Astrocyte (in vitro differentiated cells and primary cell): ENCODE measurements at regions not wholly inside any gene's neighbourhood (a gene's known extent, or its start where the extent isn't known, plus 50 kb on each side); places are given as distances from the start of the nearest gene placed in this dataset.

ENCODE experiments used
- DNase-seq: peaks from one replicate; pipeline ENCODE4 v3.0.0-alpha.2; 2010; ENCODE audit warnings: low read depth
- FAIRE-seq: peaks from 2 replicates; lab custom pipeline; 2011; peaks lifted over from hg19 to GRCh38; lab: Jason Lieb, UNC
- H2AFZ ChIP-seq: 2 replicates; pipeline ENCODE4 v1.6.0; 2012; ENCODE audit warnings: low read depth, low read length, inconsistent platforms
- H3K27ac ChIP-seq: 2 replicates; pipeline ENCODE4 v1.5.1; 2011; ENCODE audit warnings: low read depth, low read length, inconsistent platforms
- H3K27me3 ChIP-seq: 2 replicates; pipeline ENCODE4 v1.6.0; 2011; ENCODE audit warnings: low read length, inconsistent platforms; ENCODE audit not compliant: insufficient read depth
- H3K36me3 ChIP-seq: 2 replicates; pipeline ENCODE4 v1.5.1; 2011; ENCODE audit warnings: low read length, inconsistent platforms; ENCODE audit not compliant: insufficient read depth
- H3K4me1 ChIP-seq: 2 replicates; pipeline ENCODE4 v1.5.1; 2011; ENCODE audit warnings: low read length, inconsistent platforms; ENCODE audit not compliant: insufficient read depth
- H3K4me2 ChIP-seq: 2 replicates; pipeline ENCODE4 v1.6.0; 2012; ENCODE audit warnings: low read length, inconsistent platforms
- H3K4me3 ChIP-seq: 2 replicates; pipeline ENCODE4 v1.5.1; 2011; ENCODE audit warnings: low read depth, mild to moderate bottlenecking, low read length, inconsistent platforms; ENCODE audit not compliant: insufficient read depth
- H3K79me2 ChIP-seq: 2 replicates; pipeline ENCODE4 v1.6.0; 2012; ENCODE audit warnings: mild to moderate bottlenecking, low read length, inconsistent platforms; ENCODE audit not compliant: insufficient read depth
- H3K9ac ChIP-seq: 2 replicates; pipeline ENCODE4 v1.6.0; 2012; ENCODE audit warnings: mild to moderate bottlenecking, low read length, inconsistent platforms
- H3K9me3 ChIP-seq: 2 replicates; pipeline ENCODE4 v1.5.1; 2012; ENCODE audit warnings: low read depth, mild to moderate bottlenecking, low read length, inconsistent platforms; ENCODE audit not compliant: insufficient read depth
- H4K20me1 ChIP-seq: 2 replicates; pipeline ENCODE4 v1.6.0; 2012; ENCODE audit warnings: low read length, inconsistent platforms; ENCODE audit not compliant: insufficient read depth
- H3K27ac Mint-ChIP-seq: one replicate; pipeline ENCODE4 v1.8.0; 2021; ENCODE audit warnings: mild to moderate bottlenecking, mixed read lengths; ENCODE audit not compliant: unreplicated experiment
- H3K27me3 Mint-ChIP-seq: one replicate; pipeline ENCODE4 v1.8.0; 2021; ENCODE audit warnings: low read depth, mixed read lengths; ENCODE audit not compliant: unreplicated experiment
- H3K36me3 Mint-ChIP-seq: one replicate; pipeline ENCODE4 v1.8.0; 2021; ENCODE audit warnings: low read depth, mixed read lengths; ENCODE audit not compliant: unreplicated experiment
- H3K4me1 Mint-ChIP-seq: one replicate; pipeline ENCODE4 v1.8.0; 2021; ENCODE audit warnings: low read depth, mixed read lengths; ENCODE audit not compliant: unreplicated experiment
- H3K4me3 Mint-ChIP-seq: one replicate; pipeline ENCODE4 v1.8.0; 2021; ENCODE audit warnings: mild to moderate bottlenecking, moderate library complexity, mixed read lengths; ENCODE audit not compliant: unreplicated experiment
- H3K9me3 Mint-ChIP-seq: one replicate; pipeline ENCODE4 v1.8.0; 2021; ENCODE audit warnings: mild to moderate bottlenecking, mixed read lengths; ENCODE audit not compliant: unreplicated experiment
- CTCF ChIP-seq: IDR thresholded peaks from 2 replicates; pipeline ENCODE4 v1.5.1; 2011; ENCODE audit warnings: low read depth, mild to moderate bottlenecking, inconsistent platforms, low read length, moderate library complexity; ENCODE audit not compliant: insufficient read depth
- EZH2 ChIP-seq: IDR thresholded peaks from 2 replicates; pipeline ENCODE4 v1.6.1; 2012; ENCODE audit warnings: mild to moderate bottlenecking, low read length, inconsistent platforms; ENCODE audit not compliant: insufficient read depth

- no peak overlapping the region for H3K4me3 ChIP-seq
- Mint-ChIP-seq H3K36me3 (no peaks in the 10 kb centered on the region), H3K27ac (no peak overlapping the region), H3K27me3 (no peaks in the 10 kb centered on the region), H3K9me3 (no peaks in the 10 kb centered on the region), H3K4me1 (peaks cover 9% of the 10 kb centered on the region), H3K4me3 (no peak overlapping the region)
- FAIRE-seq (no peak), DNase-seq (no peak)
- TF ChIP-seq CTCF (no peak), EZH2 (no peak)
- H2AFZ ChIP-seq, result no peak overlapping the region
- H3K9me3 ChIP-seq, result no peaks in the 10 kb centered on the region
- no peak overlapping the region for H3K27ac ChIP-seq
- no peaks in the 10 kb centered on the region for H4K20me1 ChIP-seq
- no peaks in the 10 kb centered on the region for H3K27me3 ChIP-seq
- H3K36me3 ChIP-seq, result no peaks in the 10 kb centered on the region
- H3K4me2 ChIP-seq, result no peak overlapping the region
- no peak overlapping the region for H3K9ac ChIP-seq
- H3K79me2 ChIP-seq, result no peaks in the 10 kb centered on the region
- no peaks in the 10 kb centered on the region for H3K4me1 ChIP-seq
Measured at GRCh38 chr18:4551001-4551360, 95.9 kb upstream of the DLGAP1 start.

GRCh38 chr18:4549164-4549872, 94.2 kb upstream of the DLGAP1 start:
- Histone ChIP-seq H3K27ac (no peak overlapping the region), H3K27me3 (no peaks in the 10 kb centered on the region), H3K9ac (no peak overlapping the region), H3K79me2 (no peaks in the 10 kb centered on the region), H3K4me3 (no peak overlapping the region), H4K20me1 (no peaks in the 10 kb centered on the region), H3K9me3 (no peaks in the 10 kb centered on the region), H2AFZ (no peak overlapping the region), H3K4me1 (no peaks in the 10 kb centered on the region), H3K36me3 (no peaks in the 10 kb centered on the region), H3K4me2 (no peak overlapping the region)
- no peak for FAIRE-seq
- Mint-ChIP-seq H3K27me3 (no peaks in the 10 kb centered on the region), H3K27ac (peak overlapping the region; percentile 69), H3K36me3 (no peaks in the 10 kb centered on the region), H3K9me3 (no peaks in the 10 kb centered on the region), H3K4me1 (peaks cover 9% of the 10 kb centered on the region), H3K4me3 (no peak overlapping the region)
- TF ChIP-seq CTCF (no peak), EZH2 (no peak)
- DNase-seq, result peak; percentile 32

GRCh38 chr18:4547126-4547525, 92.0 kb upstream of the DLGAP1 start:
- Histone ChIP-seq H3K27me3 (no peaks in the 10 kb centered on the region), H3K9ac (no peak overlapping the region), H3K36me3 (no peaks in the 10 kb centered on the region), H3K4me2 (no peak overlapping the region), H3K4me3 (no peak overlapping the region), H3K79me2 (no peaks in the 10 kb centered on the region), H3K27ac (no peak overlapping the region), H3K4me1 (no peaks in the 10 kb centered on the region), H2AFZ (no peak overlapping the region), H3K9me3 (no peaks in the 10 kb centered on the region), H4K20me1 (no peaks in the 10 kb centered on the region)
- Mint-ChIP-seq H3K27ac (no peak overlapping the region), H3K27me3 (no peaks in the 10 kb centered on the region), H3K36me3 (no peaks in the 10 kb centered on the region), H3K4me3 (no peak overlapping the region), H3K4me1 (peaks cover 13% of the 10 kb centered on the region), H3K9me3 (no peaks in the 10 kb centered on the region)
- no peak for DNase-seq
- FAIRE-seq, result no peak
- no peak for TF ChIP-seq EZH2
- TF ChIP-seq CTCF, result no peak
